ENCODE measurements at regions not wholly inside any gene's neighbourhood (a gene's known extent, or its start where the extent isn't known, plus 50 kb on each side); places are given as distances from the start of the nearest gene placed in this dataset.
A peak's percentile ranks its signal among the peaks of the same experiment; 100 is the strongest.

DNA sequence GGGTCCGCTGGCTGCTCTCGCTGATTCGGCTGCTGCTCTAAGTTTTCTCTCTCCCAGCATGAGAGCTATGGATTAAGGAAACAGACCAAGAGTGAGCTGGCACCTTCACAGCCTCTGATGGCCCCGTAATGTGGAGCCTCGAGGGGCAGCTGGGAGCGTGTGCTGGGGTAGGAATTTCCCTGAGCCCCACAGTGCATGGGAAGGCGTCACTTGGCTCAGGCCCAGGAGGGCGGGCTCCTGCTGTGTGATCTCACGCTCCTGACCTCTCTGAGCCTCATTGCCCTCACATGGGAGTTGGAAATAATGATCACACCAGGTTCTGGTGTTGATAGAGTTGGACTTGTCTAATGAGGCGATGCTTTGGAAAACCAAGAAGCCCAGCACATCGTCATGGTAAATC, 238.6 kb upstream of the CRY1 start:
- ATAC-seq (no peak), DNase-seq (ENCODE audit: missing footprints) (no peak)
- intact Hi-C loops (cut with DNase I): no loop called here

GRCh38 chr12:107332743-107333142, 239.4 kb upstream of the CRY1 start:
- DNase-seq (ENCODE audit: missing footprints) (no peak), ATAC-seq (no peak)
- intact Hi-C loops (cut with DNase I): no loop called here

DNA sequence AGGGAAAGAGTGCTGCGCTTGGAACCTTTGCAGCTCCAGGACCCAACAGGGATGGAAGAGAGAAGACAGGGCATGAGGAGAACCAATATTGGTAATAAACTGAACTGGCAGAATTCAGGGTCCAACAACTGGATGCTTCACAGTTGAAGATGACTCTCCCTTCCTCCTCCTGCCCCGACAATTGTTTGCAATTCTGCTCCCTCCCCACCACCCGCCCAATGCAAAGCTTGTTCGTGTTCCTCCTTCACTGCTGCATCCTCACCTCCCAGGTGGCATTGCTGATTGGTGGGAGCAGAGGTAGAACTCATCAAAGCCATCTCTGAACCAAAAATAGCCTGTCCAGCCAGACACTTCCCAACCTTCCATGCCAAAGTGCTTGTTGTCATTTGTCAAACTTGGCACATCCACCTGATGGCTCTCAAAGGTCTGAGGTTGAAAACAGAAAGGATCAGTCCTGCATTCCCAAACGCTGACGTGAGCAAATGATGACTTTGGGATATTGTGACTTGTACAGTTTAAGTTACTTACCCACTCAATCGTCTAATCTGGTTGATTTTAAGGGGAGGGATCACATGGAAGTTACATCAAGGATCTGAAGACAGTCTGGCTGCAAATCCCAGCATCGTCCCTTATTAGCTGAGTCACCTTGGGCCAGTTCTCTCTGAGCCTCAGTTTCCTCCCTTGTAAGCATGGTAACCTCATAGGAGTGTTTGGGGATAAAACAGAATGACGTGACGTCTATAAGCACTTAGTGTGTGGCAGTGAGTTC, 242.6 kb upstream of the CRY1 start:
- intact Hi-C loops (cut with DNase I): no loop called here
- DNase-seq (ENCODE audit: missing footprints) (no peak), ATAC-seq (no peak)

GRCh38 chr12:107336695-107337094, 243.3 kb upstream of the CRY1 start:
- intact Hi-C loops (cut with DNase I): no loop called here
- no peak for DNase-seq (ENCODE audit: missing footprints)
- ATAC-seq: no peak

DNA sequence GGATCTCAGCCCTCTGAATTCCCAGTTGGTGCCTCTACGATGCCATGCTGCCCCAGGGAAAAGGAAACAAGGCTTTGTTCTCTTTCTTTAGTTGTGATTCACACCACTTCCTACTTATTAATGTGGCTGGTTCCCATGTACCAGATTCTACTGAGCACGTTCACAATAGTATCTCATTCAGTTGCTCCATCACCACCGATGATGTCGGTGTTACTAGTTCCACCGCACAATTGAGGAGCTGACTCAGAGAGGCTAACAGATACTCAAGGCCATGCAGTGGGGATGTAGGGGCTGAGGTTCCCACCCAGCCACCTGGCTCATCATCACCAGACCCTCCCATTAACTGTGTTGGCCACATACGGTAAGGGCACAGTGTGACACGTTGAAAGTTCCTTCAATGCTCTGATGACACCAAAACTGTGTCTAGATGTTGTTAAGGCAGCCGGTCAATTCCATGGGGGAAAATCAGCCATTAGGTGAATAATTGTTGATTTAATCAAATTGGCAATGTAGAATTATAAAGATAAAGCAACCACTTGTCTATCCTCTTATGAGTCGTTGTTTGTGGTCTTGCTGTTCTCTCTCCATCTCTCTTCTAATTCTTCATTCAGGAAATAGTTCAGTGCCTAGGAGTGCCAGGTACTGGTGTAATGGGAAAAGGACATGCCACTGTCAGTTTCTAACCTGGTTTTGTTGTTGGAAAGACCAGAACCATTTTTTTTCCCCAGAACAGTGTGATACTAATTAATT, 244.2 kb upstream of the CRY1 start:
- intact Hi-C loops (cut with DNase I): no loop called here
- ATAC-seq (no peak), DNase-seq (ENCODE audit: missing footprints) (no peak)

GRCh38 chr12:107339487-107339886, 246.1 kb upstream of the CRY1 start:
- intact Hi-C loops (cut with DNase I): no loop called here
- no peak for DNase-seq (ENCODE audit: missing footprints)
- no peak for ATAC-seq

DNA sequence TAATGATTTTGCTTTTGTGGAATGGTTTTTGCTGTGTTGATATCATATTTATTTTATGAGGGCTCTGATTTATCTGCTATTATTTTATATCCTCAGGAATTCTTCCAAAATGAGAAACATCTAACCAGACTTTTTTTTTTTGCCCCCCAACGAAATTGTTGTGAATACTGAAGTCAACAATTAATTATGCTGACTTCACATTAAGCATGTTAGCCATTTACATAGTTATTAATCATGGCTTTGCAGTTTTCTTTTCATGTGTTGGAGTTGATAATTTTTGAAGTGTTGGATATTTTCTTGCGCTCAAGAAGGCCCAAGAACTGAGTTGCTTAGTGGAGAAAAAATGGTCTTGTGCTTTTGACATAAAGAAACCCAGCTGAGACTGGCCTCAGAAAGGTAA, 246.6 kb upstream of the CRY1 start:
- no peak for ATAC-seq
- intact Hi-C loops (cut with DNase I): no loop called here
- DNase-seq (ENCODE audit: missing footprints): no peak

DNA sequence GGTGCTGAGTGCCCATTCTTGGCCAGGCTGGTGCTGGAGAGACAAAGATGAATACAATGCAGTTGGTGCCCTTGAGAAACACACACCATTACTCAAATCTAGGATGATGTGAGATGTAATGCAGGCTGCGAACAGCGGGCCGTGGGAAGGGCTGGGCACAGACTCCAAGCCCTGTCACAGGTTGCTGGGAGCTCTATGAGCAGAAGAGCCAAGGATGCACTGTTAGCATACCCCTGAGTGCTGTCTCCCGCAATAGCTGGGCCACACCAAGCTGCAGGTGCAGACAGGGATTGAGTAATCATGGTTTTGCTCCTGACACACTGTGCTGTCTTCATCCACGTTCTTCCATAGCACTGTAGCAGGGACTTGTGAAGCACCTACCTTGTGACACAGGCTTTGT, 247.5 kb upstream of the CRY1 start:
- DNase-seq (ENCODE audit: missing footprints) (no peak), ATAC-seq (no peak)
- intact Hi-C loops (cut with DNase I): no loop called here

DNA sequence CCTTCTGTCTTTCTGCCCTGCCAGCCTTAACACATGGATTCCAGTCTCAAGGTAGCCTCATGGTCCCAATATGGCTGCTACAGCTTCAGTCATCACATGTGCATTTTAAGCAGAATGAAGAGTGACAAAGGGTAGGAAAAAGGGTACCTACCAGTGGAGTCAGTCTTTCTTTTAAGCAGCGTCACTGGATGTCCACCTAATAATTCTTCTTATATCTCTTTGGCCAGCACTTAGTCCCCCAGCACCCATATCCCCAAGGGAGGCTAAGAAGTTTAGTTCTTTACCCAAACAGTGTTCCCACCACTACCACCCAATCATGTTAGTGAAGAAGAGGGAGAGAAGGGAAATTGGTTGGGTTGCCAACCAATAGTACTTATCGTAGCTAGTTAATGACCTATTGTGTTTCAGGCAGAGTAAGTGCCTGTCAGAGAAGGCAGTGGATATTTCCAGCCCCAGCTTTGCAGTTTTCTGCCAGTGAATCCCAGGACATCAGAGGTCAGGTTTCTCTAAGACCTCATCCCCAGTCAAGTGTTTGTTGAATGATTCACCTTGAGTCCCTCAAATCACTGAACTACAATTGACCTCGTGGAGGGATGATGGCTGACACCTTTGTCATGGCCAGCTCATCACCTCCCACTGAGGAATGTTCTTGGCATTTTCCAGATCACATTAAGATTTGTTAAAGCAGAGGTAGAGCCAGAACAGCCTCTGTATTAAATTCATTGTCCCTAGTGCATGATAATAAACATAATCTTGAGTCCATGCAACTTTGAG, 250.9 kb upstream of the CRY1 start:
- intact Hi-C loops (cut with DNase I): no loop called here
- ATAC-seq: no peak
- DNase-seq (ENCODE audit: missing footprints): no peak

GRCh38 chr12:107347261-107347660, 253.9 kb upstream of the CRY1 start:
- intact Hi-C loops (cut with DNase I): no loop called here
- DNase-seq (ENCODE audit: missing footprints) (no peak), ATAC-seq (no peak)

DNA sequence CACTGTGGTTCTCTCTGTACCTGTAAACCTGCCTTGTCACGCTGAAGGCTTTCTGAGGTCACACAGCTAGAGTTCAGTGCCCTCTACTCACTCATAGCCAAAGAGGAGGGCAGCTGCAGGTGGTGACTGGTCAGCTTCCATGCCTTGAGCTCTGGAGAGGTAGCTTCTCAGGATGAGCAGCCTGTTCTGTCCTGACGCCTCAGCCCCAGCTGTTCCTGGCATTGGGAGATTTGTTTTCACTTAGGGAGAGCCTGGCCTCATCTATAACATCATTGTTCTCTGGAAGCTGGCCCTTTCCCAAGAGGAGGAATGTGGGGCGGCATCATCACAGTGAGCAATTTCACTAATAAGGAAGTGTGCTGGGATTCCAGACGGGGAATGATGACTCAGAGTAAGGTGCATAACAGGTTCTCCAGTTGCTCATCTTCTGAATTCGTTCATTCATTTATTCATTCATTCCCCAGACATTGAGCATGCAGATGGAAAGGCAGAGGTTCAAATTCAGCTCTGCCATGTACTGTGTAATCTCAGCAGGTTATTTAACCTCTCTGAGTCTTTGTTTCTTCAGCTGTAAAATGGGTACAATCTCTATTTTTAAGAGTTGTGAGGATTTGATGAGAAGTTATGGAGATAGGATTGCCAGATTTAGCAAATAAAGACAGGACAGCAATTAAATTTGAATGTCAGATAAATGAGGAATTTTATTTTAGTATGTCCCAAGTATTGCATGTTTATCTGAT, 255.8 kb upstream of the CRY1 start:
- ATAC-seq: no peak
- no peak for DNase-seq (ENCODE audit: missing footprints)
- intact Hi-C loops (cut with DNase I): no loop called here

DNA sequence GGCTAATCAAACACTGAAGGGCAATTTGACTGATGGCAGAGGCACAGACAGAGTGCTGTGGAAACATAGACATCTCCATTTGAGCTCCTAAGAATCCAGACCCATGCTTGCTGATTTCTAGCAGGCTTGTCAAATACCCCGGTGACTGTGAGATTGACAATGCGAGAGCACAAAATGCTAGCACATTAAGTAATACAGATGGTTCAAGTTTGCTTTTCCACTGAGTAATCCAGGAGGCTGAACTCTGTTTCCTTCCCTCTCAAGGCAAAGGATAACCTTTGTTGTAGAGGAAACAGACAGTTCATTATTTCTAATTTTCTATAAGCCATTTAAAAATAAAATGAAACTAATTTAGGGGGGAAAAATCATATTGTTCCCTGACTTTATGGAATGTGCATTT, 256.5 kb upstream of the CRY1 start:
- intact Hi-C loops (cut with DNase I): no loop called here

GRCh38 chr12:107351109-107351508, 257.8 kb upstream of the CRY1 start:
- ATAC-seq (no peak), DNase-seq (ENCODE audit: missing footprints) (no peak)
- intact Hi-C loops (cut with DNase I): no loop called here

More for the DNA sequence above, 256.5 kb upstream of the CRY1 start:
- ATAC-seq: no peak
- no peak for DNase-seq (ENCODE audit: missing footprints)

GRCh38 chr12:107351713-107352112, 258.4 kb upstream of the CRY1 start:
- no peak for DNase-seq (ENCODE audit: missing footprints)
- no peak for ATAC-seq
- intact Hi-C loops (cut with DNase I): no loop called here

DNA sequence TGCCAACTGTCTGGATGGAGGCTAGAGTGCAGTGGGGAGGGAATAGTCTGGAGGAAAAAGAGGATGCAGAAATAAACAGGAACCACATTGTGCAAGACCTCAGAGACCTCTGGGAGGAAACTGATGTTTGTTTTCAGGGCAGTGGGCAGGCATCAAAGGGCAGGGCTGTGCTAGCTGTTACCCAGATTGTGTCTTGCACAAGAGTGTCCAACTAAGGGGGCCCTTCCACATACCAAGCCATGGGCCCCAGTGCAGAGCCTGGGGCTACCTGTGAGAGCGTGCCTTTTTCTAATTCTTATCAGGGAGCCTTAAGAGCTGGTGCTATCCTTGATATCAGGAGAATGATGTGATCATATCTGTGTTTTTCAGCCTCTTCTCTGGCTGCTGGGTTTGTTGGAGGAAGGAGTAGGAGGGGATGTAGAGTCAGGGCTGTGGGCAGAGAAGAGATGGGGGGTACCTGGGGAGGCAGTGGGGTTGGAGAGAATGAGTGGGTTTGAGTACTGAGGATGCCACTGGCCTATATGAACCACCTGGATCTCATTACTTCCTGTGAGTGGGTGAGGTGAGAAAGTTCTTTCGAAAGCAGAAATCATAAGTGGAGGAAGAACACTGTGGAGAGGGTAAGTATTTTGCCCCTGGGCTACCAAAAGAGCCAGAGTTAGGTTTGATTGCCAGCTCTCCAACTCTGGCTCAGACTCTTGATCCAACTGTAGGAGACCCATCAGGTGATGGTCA, 259.2 kb upstream of the CRY1 start:
- intact Hi-C loops (cut with DNase I): no loop called here
- peak; percentile 64 for ATAC-seq

DNA sequence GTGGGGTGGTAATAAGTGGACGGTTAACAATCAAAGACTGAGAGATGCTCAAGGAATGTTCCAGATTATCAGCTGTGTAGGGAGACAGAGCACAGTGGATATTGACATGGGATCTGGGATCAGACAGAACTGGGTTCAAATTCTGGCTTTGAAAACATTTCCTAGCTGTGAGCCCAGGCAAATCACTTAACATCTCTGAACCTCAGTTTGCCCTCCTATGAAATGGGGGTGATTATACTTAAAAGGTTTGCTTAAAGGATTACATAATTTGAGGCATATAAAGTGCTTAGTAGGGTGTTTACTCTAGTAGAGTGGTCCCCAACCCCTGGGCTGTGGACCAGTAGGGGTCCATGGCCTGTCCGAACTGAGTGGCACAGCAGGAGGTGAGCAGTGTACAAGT, 260.0 kb upstream of the CRY1 start:
- intact Hi-C loops (cut with DNase I): no loop called here
- DNase-seq (ENCODE audit: missing footprints) (no peak), ATAC-seq (no peak)

More for the DNA sequence above, 259.2 kb upstream of the CRY1 start:
- no peak for DNase-seq (ENCODE audit: missing footprints)

DNA sequence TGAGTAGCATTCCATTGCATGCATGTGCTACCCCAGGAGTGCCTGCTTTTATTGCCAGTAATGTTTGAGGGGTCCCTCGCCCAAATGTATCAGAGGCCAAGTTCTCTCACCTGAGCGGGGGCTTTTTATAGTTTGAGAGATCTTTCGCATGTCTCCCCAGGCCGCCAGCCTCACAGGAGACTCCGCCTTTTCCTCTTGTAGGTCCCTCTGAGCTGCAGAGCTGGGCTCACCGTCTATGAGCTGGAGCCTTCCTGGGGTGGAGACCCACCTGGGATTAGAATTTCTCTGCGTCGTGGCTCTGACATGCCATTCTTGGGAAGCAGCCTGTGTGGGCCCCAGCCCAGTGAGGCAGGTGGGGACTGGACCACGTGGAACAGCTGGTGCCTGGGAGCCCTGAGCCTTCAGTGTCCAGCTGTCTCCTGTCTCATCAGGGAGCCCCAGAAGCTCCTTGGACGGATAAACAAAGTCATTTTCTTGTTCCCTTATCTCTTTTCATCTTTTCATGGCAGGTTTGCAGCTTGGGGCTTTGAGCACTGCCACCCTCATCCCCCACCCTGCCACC, 261.7 kb upstream of the CRY1 start:
- intact Hi-C loops (cut with DNase I): no loop called here
- ATAC-seq (no peak), DNase-seq (ENCODE audit: missing footprints) (no peak)

GRCh38 chr12:107355612-107356011, 262.3 kb upstream of the CRY1 start:
- no peak for ATAC-seq
- intact Hi-C loops (cut with DNase I): no loop called here
- no peak for DNase-seq (ENCODE audit: missing footprints)
